ENCODE measurements at regions not wholly inside any gene's neighbourhood (a gene's known extent, or its start where the extent isn't known, plus 50 kb on each side); places are given as distances from the start of the nearest gene placed in this dataset.

DNA sequence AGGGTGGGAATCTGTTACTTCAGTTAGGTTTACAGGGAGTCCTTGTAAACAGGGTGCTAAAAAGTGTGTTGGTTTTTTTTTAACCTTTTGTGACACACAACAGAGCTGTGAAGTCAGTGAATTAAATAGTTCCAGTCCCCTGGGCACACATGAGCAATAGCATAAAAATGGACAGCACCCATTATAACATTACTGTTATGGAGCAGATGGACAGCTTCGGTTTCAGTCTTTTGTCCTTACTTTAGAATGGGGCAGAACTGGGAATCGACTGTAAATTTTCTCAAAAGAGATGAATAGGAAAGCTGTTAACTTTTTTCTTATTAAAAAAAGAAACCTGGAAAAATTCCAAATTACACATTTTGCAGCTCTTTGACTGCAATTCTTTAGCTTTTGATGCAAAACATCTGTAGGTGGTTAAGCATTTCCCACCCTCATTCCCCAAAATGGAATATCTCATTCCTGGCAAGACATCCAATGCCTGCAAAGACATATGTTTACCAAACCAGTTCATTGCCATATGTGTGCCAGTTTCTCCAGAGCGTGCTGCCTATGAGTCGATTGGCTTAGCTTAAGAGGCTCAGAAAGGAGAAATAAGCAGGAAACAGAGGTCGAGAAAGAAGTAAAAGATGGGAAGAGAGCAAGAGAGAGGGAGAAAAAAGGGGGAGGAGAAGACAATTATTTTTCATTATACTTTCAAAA, 212.3 kb upstream of the TMEM161B start:
- H2BK15ac ChIP-seq (ENCODE audit: low read depth, low read length): no peak overlapping the region
- H3K4me3 Mint-ChIP-seq: no peak overlapping the region; a peak in 1 of 5 replicates
- no peaks in the 10 kb centered on the region for H3K27me3 Mint-ChIP-seq (ENCODE audit: low read depth)
- H2BK20ac ChIP-seq (ENCODE audit: low read depth, low read length, poor library complexity, severe bottlenecking): no peak overlapping the region
- H3K18ac ChIP-seq (ENCODE audit: insufficient read length, low read depth, low read length): no peak overlapping the region
- H3K4me2 ChIP-seq (ENCODE audit: insufficient read depth, insufficient read length, low read length): no peak overlapping the region
- H4K8ac ChIP-seq (replicated peaks; ENCODE audit: insufficient read length, low read depth, low read length): no peak overlapping the region
- no peak overlapping the region for H4K91ac ChIP-seq (ENCODE audit: insufficient read length, low read depth, low read length)
- DNase-seq: no peak
- H3K9me3 Mint-ChIP-seq: no peaks in the 10 kb centered on the region; a peak in 1 of 5 replicates
- no peak overlapping the region for H3K56ac ChIP-seq (ENCODE audit: insufficient read length, low read depth, low read length)
- H2BK120ac ChIP-seq (ENCODE audit: low read depth, low read length, poor library complexity, severe bottlenecking): no peak overlapping the region
- H4K5ac ChIP-seq (ENCODE audit: insufficient read length, low read depth, low read length): no peak overlapping the region
- no peak overlapping the region for H2AK5ac ChIP-seq (ENCODE audit: insufficient read length, low read length)
- H3K79me1 ChIP-seq (ENCODE audit: insufficient read depth, low read depth, low read length, poor library complexity, severe bottlenecking): no peaks in the 10 kb centered on the region
- H3K27me3 ChIP-seq (ENCODE audit: insufficient read depth, low read length): no peaks in the 10 kb centered on the region
- H3K14ac ChIP-seq (ENCODE audit: insufficient read depth, low read length): no peak overlapping the region
- H3K79me2 ChIP-seq (ENCODE audit: insufficient read depth, low read length): no peaks in the 10 kb centered on the region
- H4K20me1 ChIP-seq (ENCODE audit: control insufficient read depth, insufficient read depth, insufficient read length): no peaks in the 10 kb centered on the region
- H3T11ph ChIP-seq (ENCODE audit: low read length): no peak overlapping the region
- peaks cover 12 to 36% of the 10 kb centered on the region in 2 experiments for H3K4me1 Mint-ChIP-seq
- no peaks in the 10 kb centered on the region for H3K23me2 ChIP-seq (ENCODE audit: insufficient read length, low read depth, low read length, poor library complexity, severe bottlenecking)
- no peak overlapping the region; a peak in 1 of 7 replicates for H3K27ac Mint-ChIP-seq
- no peak overlapping the region for H2AFZ ChIP-seq (ENCODE audit: low read length)
- H3K9ac ChIP-seq (ENCODE audit: extremely low read depth, insufficient read length, low read length): no peak overlapping the region
- no peak overlapping the region for H3K27ac ChIP-seq (ENCODE audit: insufficient read length, low read depth, low read length)
- peaks cover 7% of the 10 kb centered on the region; the same call in 1 of the 2 replicates for H3K4me1 ChIP-seq (ENCODE audit: insufficient read depth, low read length)
- H3K4ac ChIP-seq (ENCODE audit: low read depth, low read length): no peak overlapping the region
- no peak overlapping the region for H3K23ac ChIP-seq (ENCODE audit: insufficient read length, low read depth, low read length)
- TF ChIP-seq, protein P1, sequence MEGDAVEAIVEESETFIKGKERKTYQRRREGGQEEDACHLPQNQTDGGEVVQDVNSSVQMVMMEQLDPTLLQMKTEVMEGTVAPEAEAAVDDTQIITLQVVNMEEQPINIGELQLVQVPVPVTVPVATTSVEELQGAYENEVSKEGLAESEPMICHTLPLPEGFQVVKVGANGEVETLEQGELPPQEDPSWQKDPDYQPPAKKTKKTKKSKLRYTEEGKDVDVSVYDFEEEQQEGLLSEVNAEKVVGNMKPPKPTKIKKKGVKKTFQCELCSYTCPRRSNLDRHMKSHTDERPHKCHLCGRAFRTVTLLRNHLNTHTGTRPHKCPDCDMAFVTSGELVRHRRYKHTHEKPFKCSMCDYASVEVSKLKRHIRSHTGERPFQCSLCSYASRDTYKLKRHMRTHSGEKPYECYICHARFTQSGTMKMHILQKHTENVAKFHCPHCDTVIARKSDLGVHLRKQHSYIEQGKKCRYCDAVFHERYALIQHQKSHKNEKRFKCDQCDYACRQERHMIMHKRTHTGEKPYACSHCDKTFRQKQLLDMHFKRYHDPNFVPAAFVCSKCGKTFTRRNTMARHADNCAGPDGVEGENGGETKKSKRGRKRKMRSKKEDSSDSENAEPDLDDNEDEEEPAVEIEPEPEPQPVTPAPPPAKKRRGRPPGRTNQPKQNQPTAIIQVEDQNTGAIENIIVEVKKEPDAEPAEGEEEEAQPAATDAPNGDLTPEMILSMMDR (conservative IDR thresholded peaks at IDR 0.05): no peak
- H3K36me3 Mint-ChIP-seq (ENCODE audit: insufficient read depth in 1 of 3, low read depth in 3 of 3): no peaks in the 10 kb centered on the region
- H3K9me3 ChIP-seq (ENCODE audit: control insufficient read depth, low read depth, low read length): no peaks in the 10 kb centered on the region
- H2BK12ac ChIP-seq (ENCODE audit: insufficient read length, low read depth, low read length): no peak overlapping the region
- no CpG with 5 or more reads among the region's 5 CpGs for WGBS (ENCODE audit: extremely low coverage, insufficient read length, low lambda C conversion rate)
- no peak overlapping the region for H2BK5ac ChIP-seq (ENCODE audit: insufficient read length, low read length)
